GM21360 (cell line): ENCODE measurements at regions not wholly inside any gene's neighbourhood (a gene's known extent, or its start where the extent isn't known, plus 50 kb on each side); places are given as distances from the start of the nearest gene placed in this dataset.

ENCODE experiments used
- ATAC-seq: cut with Tn5 transposase; IDR thresholded peaks from one replicate; pipeline ENCODE4 v1.9.1; 2021; ENCODE audit warnings: mild to moderate bottlenecking, moderate library complexity; ENCODE audit not compliant: unreplicated experiment

DNA sequence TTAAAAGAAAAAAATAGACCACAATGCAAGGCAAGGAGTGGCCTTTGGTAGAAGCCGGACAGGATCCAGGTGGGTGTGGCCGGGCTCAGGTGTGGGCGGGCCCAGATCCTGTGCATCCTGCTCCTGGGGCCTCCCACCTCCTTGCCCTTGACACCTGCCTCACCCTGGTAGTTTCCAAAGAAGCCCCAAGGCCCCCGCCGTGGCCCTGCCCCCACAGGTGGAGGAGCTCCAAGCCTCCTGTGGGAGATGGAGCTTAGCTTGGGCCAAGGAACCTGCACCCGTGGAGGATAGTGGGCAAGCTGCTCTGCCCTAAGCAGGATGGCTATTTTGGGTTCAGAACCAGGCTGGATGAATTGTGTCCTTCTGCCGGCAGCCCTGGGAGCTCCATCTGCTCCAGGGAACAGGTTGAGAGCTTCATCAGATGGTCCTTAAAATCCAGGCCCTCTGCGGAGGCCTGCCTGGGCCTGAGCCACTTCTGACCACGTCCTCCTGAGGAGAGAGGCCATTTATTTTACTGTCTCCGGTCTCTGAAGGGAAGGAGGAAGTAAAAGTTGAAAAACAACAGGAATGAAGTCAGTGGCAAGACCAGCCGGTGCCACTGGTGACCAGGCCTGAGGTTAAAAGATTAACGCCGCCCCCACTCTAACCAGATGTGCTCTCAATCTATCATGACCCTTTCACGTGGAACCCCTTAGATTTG is 53.9 kb upstream of the KLF13 start:
- no peak for ATAC-seq

DNA sequence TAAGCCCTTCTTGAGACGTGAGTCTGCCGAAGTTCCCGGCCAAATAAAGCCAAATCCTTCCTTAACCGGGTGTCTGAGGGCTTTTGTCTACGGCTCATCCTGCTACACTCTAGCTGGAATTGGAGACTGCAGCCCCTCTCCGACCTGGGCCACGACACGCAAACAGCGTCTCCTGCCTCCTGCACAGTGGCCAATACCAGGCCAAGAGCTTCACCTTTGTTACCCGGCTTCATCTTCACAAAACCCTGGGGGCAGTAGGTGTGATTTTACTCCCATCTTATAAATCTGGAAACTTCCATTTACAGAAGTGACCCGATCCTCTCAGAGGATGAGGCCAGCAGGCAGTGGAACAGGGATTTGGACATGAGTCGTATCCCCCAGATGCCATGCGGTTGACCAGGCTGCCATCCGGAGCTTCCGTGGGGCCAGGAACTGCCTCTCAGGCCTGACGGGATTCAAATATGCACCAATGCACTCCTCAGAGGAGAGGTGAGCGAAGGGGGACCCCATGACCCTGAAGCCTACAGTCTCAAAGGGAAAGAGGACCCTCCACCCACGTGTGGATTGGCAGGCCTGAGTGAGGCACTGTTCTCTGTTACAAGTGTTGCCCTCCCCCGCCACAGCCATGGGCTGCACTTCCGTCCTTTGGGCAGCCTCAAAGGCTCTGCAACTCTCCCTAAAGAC is 53.2 kb upstream of the KLF13 start:
- ATAC-seq = no peak

GRCh38 chr15:31274496-31275330 is 51.9 kb upstream of the KLF13 start:
- ATAC-seq = no peak

- no peak for ATAC-seq
Measured at GRCh38 chr15:31275331-31276262, 51.0 kb upstream of the KLF13 start.

- ATAC-seq = no peak
Measured at GRCh38 chr15:31276596-31277298, 49.9 kb upstream of the KLF13 start.
